HepG2 (cell line): ENCODE measurements at regions not wholly inside any gene's neighbourhood (a gene's known extent, or its start where the extent isn't known, plus 50 kb on each side); places are given as distances from the start of the nearest gene placed in this dataset.

Experiments used
- CBFB ChIP-seq: sonication (generic); formaldehyde crosslinking; IDR thresholded peaks from 2 replicates; pipeline ENCODE4 v1.4.0; 2020; ENCODE audit warnings: missing genetic modification reagents
- FOXK1 ChIP-seq: sonication (generic); formaldehyde crosslinking; IDR thresholded peaks from 2 replicates; pipeline ENCODE4 v1.4.0; 2020; ENCODE audit warnings: low read depth, missing genetic modification reagents, borderline replicate concordance
- IKZF1 ChIP-seq: fragments of 450-650 bp; IDR thresholded peaks from 2 replicates; pipeline ENCODE4 v1.7.1; 2016
- IKZF4 ChIP-seq: sonication (generic); formaldehyde crosslinking; IDR thresholded peaks from 2 replicates; pipeline ENCODE4 v1.5.1; 2020; ENCODE audit warnings: borderline replicate concordance, mild to moderate bottlenecking, low read depth, missing genetic modification reagents; ENCODE audit errors: not compliant biosample characterization
- JDP2 ChIP-seq: sonication (generic); formaldehyde crosslinking; IDR thresholded peaks from 2 replicates; pipeline ENCODE4 v1.8.1; 2022; ENCODE audit warnings: missing genetic modification reagents, borderline replicate concordance
- MTF1 ChIP-seq: sonication (generic); formaldehyde crosslinking; IDR thresholded peaks from 2 replicates; pipeline ENCODE4 v1.5.0; 2020; ENCODE audit warnings: missing genetic modification reagents
- RORA ChIP-seq: sonication (generic); formaldehyde crosslinking; IDR thresholded peaks from 2 replicates; pipeline ENCODE4 v1.5.0; 2020; ENCODE audit warnings: mild to moderate bottlenecking, missing genetic modification reagents, moderate library complexity
- ZNF83 ChIP-seq: sonication (generic); formaldehyde crosslinking; IDR thresholded peaks from 2 replicates; pipeline ENCODE4 v1.4.0; 2020; ENCODE audit warnings: missing genetic modification reagents, mild to moderate bottlenecking, borderline replicate concordance
- TF ChIP-seq, protein P1 (sequence below): sonication (generic); formaldehyde crosslinking; IDR thresholded peaks from 2 replicates; pipeline ENCODE4 v1.5.1; 2020; ENCODE audit warnings: mild to moderate bottlenecking, missing genetic modification reagents
- TF ChIP-seq, protein P2 (sequence below): sonication (generic); formaldehyde crosslinking; IDR thresholded peaks from 2 replicates; pipeline ENCODE4 v1.5.0; 2020; ENCODE audit warnings: mild to moderate bottlenecking, missing genetic modification reagents
- TF ChIP-seq, protein P3 (sequence below): sonication (generic); formaldehyde crosslinking; IDR thresholded peaks from one replicate; pipeline ENCODE4 v1.5.1; 2020; ENCODE audit warnings: mild to moderate bottlenecking, missing genetic modification reagents; ENCODE audit errors: not compliant biosample characterization
- TF ChIP-seq, protein P4 (sequence below): sonication (generic); formaldehyde crosslinking; IDR thresholded peaks from 2 replicates; pipeline ENCODE4 v1.5.0; 2020; ENCODE audit warnings: mild to moderate bottlenecking, missing genetic modification reagents, borderline replicate concordance

DNA sequence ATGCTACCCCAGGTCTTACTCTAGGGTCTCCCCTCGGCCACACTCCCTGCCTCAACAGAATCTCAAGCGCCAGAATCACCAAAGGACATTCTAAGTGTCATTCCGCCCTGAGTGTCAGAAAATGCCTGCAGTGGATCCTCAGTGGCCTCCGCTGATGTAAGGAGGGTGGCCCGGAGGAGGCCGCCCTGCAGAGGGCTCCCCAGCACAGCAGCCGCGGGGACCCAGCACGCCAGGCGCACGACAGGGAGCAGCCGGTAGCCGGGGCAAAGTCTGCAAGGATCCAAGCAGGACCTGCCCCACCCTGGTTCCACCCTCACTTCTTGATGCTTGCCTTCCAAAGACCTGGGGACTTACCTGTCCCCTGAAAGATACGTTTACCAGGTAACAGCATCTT lies 54.2 kb upstream of the ID2 start (continued):
- TF ChIP-seq, protein P1, sequence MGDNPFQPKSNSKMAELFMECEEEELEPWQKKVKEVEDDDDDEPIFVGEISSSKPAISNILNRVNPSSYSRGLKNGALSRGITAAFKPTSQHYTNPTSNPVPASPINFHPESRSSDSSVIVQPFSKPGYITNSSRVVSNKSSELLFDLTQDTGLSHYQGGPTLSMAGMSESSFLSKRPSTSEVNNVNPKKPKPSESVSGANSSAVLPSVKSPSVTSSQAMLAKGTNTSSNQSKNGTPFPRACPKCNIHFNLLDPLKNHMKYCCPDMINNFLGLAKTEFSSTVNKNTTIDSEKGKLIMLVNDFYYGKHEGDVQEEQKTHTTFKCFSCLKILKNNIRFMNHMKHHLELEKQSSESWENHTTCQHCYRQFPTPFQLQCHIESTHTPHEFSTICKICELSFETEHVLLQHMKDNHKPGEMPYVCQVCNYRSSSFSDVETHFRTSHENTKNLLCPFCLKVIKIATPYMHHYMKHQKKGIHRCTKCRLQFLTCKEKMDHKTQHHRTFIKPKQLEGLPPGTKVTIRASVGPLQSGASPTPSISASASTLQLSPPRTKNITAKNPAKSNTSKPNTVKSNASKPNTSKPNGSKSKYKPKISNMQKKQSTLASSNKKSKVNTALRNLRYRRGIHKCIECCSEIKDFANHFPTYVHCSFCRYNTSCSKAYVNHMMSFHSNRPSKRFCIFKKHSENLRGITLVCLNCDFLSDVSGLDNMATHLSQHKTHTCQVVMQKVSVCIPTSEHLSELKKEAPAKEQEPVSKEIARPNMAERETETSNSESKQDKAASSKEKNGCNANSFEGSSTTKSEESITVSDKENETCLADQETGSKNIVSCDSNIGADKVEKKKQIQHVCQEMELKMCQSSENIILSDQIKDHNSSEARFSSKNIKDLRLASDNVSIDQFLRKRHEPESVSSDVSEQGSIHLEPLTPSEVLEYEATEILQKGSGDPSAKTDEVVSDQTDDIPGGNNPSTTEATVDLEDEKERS: no peak; the same call in 1 of the 2 replicates
- TF ChIP-seq, protein P2, sequence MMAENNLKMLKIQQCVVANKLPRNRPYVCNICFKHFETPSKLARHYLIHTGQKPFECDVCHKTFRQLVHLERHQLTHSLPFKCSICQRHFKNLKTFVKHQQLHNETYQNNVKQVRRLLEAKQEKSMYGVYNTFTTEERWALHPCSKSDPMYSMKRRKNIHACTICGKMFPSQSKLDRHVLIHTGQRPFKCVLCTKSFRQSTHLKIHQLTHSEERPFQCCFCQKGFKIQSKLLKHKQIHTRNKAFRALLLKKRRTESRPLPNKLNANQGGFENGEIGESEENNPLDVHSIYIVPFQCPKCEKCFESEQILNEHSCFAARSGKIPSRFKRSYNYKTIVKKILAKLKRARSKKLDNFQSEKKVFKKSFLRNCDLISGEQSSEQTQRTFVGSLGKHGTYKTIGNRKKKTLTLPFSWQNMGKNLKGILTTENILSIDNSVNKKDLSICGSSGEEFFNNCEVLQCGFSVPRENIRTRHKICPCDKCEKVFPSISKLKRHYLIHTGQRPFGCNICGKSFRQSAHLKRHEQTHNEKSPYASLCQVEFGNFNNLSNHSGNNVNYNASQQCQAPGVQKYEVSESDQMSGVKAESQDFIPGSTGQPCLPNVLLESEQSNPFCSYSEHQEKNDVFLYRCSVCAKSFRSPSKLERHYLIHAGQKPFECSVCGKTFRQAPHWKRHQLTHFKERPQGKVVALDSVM (CRISPR knock-in tag): peak; percentile 95
- 0 out of 2 replicates have a peak, but pooled peaks have one; percentile 23 for TF ChIP-seq CBFB
- TF ChIP-seq, protein P3, sequence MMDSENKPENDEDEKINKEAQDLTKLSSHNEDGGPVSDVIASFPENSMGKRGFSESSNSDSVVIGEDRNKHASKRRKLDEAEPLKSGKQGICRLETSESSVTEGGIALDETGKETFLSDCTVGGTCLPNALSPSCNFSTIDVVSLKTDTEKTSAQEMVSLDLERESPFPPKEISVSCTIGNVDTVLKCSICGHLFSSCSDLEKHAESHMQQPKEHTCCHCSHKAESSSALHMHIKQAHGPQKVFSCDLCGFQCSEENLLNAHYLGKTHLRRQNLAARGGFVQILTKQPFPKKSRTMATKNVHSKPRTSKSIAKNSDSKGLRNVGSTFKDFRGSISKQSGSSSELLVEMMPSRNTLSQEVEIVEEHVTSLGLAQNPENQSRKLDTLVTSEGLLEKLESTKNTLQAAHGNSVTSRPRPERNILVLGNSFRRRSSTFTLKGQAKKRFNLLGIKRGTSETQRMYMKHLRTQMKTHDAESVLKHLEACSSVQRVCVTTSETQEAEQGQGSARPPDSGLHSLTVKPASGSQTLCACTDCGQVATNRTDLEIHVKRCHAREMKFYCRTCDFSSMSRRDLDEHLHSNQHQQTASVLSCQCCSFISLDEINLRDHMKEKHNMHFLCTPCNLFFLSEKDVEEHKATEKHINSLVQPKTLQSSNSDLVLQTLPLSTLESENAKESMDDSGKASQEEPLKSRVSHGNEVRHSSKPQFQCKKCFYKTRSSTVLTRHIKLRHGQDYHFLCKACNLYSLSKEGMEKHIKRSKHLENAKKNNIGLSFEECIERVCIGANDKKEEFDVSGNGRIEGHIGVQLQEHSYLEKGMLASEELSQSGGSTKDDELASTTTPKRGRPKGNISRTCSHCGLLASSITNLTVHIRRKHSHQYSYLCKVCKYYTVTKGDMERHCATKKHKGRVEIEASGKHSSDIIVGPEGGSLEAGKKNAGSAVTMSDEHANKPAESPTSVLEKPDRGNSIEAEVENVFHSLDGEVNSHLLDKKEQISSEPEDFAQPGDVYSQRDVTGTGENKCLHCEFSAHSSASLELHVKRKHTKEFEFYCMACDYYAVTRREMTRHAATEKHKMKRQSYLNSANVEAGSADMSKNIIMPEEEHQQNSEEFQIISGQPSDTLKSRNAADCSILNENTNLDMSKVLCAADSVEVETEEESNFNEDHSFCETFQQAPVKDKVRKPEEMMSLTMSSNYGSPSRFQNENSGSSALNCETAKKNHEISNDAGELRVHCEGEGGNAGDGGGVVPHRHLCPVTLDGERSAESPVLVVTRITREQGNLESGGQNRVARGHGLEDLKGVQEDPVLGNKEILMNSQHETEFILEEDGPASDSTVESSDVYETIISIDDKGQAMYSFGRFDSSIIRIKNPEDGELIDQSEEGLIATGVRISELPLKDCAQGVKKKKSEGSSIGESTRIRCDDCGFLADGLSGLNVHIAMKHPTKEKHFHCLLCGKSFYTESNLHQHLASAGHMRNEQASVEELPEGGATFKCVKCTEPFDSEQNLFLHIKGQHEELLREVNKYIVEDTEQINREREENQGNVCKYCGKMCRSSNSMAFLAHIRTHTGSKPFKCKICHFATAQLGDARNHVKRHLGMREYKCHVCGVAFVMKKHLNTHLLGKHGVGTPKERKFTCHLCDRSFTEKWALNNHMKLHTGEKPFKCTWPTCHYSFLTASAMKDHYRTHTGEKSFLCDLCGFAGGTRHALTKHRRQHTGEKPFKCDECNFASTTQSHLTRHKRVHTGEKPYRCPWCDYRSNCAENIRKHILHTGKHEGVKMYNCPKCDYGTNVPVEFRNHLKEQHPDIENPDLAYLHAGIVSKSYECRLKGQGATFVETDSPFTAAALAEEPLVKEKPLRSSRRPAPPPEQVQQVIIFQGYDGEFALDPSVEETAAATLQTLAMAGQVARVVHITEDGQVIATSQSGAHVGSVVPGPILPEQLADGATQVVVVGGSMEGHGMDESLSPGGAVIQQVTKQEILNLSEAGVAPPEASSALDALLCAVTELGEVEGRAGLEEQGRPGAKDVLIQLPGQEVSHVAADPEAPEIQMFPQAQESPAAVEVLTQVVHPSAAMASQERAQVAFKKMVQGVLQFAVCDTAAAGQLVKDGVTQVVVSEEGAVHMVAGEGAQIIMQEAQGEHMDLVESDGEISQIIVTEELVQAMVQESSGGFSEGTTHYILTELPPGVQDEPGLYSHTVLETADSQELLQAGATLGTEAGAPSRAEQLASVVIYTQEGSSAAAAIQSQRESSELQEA: peak; percentile 36
- no peak for TF ChIP-seq RORA
- no peak for TF ChIP-seq JDP2 (CRISPR knock-in tag)
- no peak for TF ChIP-seq IKZF1
- no peak for TF ChIP-seq ZNF83 (CRISPR knock-in tag)
- no peak for TF ChIP-seq MTF1
- TF ChIP-seq, protein P4, sequence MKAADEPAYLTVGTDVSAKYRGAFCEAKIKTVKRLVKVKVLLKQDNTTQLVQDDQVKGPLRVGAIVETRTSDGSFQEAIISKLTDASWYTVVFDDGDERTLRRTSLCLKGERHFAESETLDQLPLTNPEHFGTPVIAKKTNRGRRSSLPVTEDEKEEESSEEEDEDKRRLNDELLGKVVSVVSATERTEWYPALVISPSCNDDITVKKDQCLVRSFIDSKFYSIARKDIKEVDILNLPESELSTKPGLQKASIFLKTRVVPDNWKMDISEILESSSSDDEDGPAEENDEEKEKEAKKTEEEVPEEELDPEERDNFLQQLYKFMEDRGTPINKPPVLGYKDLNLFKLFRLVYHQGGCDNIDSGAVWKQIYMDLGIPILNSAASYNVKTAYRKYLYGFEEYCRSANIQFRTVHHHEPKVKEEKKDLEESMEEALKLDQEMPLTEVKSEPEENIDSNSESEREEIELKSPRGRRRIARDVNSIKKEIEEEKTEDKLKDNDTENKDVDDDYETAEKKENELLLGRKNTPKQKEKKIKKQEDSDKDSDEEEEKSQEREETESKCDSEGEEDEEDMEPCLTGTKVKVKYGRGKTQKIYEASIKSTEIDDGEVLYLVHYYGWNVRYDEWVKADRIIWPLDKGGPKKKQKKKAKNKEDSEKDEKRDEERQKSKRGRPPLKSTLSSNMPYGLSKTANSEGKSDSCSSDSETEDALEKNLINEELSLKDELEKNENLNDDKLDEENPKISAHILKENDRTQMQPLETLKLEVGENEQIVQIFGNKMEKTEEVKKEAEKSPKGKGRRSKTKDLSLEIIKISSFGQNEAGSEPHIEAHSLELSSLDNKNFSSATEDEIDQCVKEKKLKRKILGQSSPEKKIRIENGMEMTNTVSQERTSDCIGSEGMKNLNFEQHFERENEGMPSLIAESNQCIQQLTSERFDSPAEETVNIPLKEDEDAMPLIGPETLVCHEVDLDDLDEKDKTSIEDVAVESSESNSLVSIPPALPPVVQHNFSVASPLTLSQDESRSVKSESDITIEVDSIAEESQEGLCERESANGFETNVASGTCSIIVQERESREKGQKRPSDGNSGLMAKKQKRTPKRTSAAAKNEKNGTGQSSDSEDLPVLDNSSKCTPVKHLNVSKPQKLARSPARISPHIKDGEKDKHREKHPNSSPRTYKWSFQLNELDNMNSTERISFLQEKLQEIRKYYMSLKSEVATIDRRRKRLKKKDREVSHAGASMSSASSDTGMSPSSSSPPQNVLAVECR (CRISPR knock-in tag): peak; percentile 67; the same call in 1 of the 2 replicates
- TF ChIP-seq FOXK1 (CRISPR knock-in tag): no peak
- TF ChIP-seq IKZF4 (CRISPR knock-in tag): no peak
